ENCODE measurements at regions not wholly inside any gene's neighbourhood (a gene's known extent, or its start where the extent isn't known, plus 50 kb on each side); places are given as distances from the start of the nearest gene placed in this dataset.

GRCh38 chr3:31448035-31448881, 84.5 kb upstream of the STT3B start:
- no peaks in the 10 kb centered on the region for H3K36me3 ChIP-seq (ENCODE audit: control insufficient read depth, insufficient read depth, low read length)
- H3K27me3 ChIP-seq (replicated peaks; ENCODE audit: control insufficient read depth, insufficient read depth, low read length): no peaks in the 10 kb centered on the region
- H3K4me3 ChIP-seq (replicated peaks; ENCODE audit: low read depth, low read length): no peak overlapping the region
- TF ChIP-seq CTCF (IDR thresholded peaks at IDR 0.05; ENCODE audit: insufficient read depth, low read length, poor library complexity, severe bottlenecking): peak; percentile 93
- DNase-seq (ENCODE audit: extremely low read depth, insufficient read length): peak; percentile 60

GRCh38 chr3:31448882-31449243, 83.9 kb upstream of the STT3B start:
- Histone ChIP-seq H3K27me3 (replicated peaks; ENCODE audit: control insufficient read depth, insufficient read depth, low read length) (no peaks in the 10 kb centered on the region), H3K4me3 (replicated peaks; ENCODE audit: low read depth, low read length) (no peak overlapping the region; the same call in 1 of the 2 replicates), H3K36me3 (ENCODE audit: control insufficient read depth, insufficient read depth, low read length) (no peaks in the 10 kb centered on the region)
- TF ChIP-seq CTCF (IDR thresholded peaks at IDR 0.05; ENCODE audit: insufficient read depth, low read length, poor library complexity, severe bottlenecking): no peak
- DNase-seq (ENCODE audit: extremely low read depth, insufficient read length): no peak

GRCh38 chr3:31449318-31449717, 83.4 kb upstream of the STT3B start:
- DNase-seq (ENCODE audit: extremely low read depth, insufficient read length): peak; percentile 16
- H3K36me3 ChIP-seq (ENCODE audit: control insufficient read depth, insufficient read depth, low read length): no peaks in the 10 kb centered on the region

GRCh38 chr3:31450345-31450744, 82.4 kb upstream of the STT3B start:
- TF ChIP-seq CTCF (IDR thresholded peaks at IDR 0.05; ENCODE audit: insufficient read depth, low read length, poor library complexity, severe bottlenecking): no peak
- no peak for DNase-seq (ENCODE audit: extremely low read depth, insufficient read length)
- no peak overlapping the region for H3K4me3 ChIP-seq (replicated peaks; ENCODE audit: low read depth, low read length)
- no peaks in the 10 kb centered on the region for H3K36me3 ChIP-seq (ENCODE audit: control insufficient read depth, insufficient read depth, low read length)
- no peaks in the 10 kb centered on the region for H3K27me3 ChIP-seq (replicated peaks; ENCODE audit: control insufficient read depth, insufficient read depth, low read length)

More at GRCh38 chr3:31449318-31449717, 83.4 kb upstream of the STT3B start:
- Histone ChIP-seq H3K4me3 (replicated peaks; ENCODE audit: low read depth, low read length) (no peak overlapping the region), H3K27me3 (replicated peaks; ENCODE audit: control insufficient read depth, insufficient read depth, low read length) (no peaks in the 10 kb centered on the region)
- no peak for TF ChIP-seq CTCF (IDR thresholded peaks at IDR 0.05; ENCODE audit: insufficient read depth, low read length, poor library complexity, severe bottlenecking)

- no peak for TF ChIP-seq CTCF (IDR thresholded peaks at IDR 0.05; ENCODE audit: insufficient read depth, low read length, poor library complexity, severe bottlenecking)
- DNase-seq (ENCODE audit: extremely low read depth, insufficient read length): no peak
- no peaks in the 10 kb centered on the region for H3K36me3 ChIP-seq (ENCODE audit: control insufficient read depth, insufficient read depth, low read length)
These were observed 80.1 kb upstream of the STT3B start for GRCh38 chr3:31452495-31453106.

More at GRCh38 chr3:31452495-31453106, 80.1 kb upstream of the STT3B start:
- H3K27me3 ChIP-seq (replicated peaks; ENCODE audit: control insufficient read depth, insufficient read depth, low read length): no peaks in the 10 kb centered on the region
- no peak overlapping the region for H3K4me3 ChIP-seq (replicated peaks; ENCODE audit: low read depth, low read length)
